ENCODE measurements at regions not wholly inside any gene's neighbourhood (a gene's known extent, or its start where the extent isn't known, plus 50 kb on each side); places are given as distances from the start of the nearest gene placed in this dataset.
"Not testable (repeated sequence)": the region's sequence is repeated elsewhere in the genome, so short reads cannot be mapped to it uniquely, and the experiment has no call there.

DNA sequence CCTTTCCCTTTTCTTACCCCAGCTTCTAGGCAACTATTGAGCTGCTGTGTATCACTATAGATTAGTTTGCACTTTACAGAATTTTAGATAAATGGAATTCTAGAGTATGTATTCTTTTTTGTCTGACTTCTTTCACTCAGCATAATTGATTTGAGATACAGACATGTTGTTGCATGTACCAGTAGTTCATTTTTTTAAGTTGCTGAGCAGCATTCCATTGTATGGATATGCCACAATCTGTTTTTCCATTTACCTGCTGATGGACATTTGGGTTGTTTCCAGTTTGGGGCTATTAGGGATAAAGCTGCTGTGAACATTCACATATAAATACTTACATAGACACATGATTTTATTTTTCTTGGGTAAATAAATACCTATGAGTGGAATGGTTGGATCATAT lies 135.7 kb downstream of the IGF1 start:
- DNase-seq (no peak), ATAC-seq (no peak)

DNA sequence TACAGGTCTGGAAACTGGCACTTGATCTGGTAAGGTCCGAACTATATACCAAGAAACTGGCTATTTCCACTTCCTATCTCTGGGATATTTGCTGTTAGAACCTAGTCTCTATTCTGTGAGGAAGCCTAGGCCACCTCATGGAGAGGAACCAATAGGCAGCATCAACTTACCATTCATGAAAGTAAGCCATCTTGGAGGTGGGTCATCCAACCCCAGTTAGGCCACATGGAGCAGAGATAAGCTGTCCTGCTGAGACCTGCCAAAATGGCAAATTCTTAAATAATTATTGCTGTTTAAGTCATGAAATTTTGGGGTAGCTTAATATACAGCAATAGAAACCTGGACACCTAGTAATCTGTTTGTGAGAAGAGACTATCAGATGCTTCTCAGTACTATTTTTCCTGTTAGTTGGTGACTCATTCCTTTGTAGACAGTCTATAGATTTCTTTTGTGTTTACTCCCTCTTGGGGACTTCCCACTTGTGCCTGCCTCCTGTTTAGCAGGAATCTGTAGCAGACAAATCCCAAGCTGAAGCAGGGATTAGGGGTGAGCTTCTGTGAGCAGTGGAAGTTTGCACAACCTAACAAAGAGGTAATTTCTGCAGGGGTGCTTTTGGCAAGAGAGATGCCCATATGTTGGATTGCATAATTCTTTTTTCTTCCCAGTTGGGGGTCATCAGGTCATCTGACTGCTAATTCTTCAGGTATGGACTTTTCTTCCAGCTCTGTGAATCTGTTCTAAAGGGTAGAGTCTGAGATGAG lies 136.8 kb downstream of the IGF1 start:
- ATAC-seq (no peak), DNase-seq (no peak)

- ATAC-seq (no peak), DNase-seq (no peak)
Observed at GRCh38 chr12:102342281-102343006, 137.9 kb downstream of the IGF1 start.

DNA sequence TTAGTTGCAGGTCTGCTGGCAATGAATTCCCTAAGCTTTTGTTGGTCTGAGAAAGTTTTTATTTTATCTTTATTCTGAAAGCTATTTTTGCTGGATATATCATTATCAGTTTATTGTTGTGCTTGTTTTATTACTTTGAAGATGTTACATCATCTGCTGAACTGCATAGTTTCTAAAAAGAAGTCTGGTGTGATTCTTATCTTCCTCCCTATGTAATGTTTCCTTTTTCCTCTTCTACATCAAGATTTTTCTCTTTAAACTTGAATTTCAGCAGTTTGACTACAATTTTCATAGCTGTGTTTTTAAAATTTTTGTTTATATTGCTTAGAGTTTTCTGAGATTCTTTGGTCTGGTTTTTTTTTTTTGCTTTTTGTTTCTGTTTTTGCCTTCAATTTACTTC lies 137.1 kb upstream of the PMCH start:
- no peak for DNase-seq
- ATAC-seq, result no peak

DNA sequence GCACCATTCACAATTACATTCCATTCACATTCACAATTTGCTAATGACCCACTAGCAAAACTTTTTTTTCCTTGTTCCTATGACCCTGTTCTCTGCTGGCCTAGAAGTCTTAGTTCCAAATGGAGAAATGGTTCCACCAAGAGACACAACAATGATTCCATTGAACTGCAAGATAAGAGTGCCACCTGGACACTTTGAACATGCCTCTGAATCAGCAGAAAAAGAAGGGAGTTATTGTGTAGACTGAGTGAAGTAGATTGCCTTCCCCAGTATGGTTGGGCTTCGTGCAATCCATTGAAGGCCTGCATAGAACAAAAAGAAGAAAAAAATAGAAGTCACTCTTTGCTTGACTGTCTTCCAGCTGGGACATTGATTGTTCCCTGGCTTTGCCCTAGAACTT lies 133.8 kb upstream of the PMCH start:
- DNase-seq (no peak), ATAC-seq (no peak)

GRCh38 chr12:102329883-102330282 lies 132.2 kb upstream of the PMCH start:
- no peak for ATAC-seq

DNA sequence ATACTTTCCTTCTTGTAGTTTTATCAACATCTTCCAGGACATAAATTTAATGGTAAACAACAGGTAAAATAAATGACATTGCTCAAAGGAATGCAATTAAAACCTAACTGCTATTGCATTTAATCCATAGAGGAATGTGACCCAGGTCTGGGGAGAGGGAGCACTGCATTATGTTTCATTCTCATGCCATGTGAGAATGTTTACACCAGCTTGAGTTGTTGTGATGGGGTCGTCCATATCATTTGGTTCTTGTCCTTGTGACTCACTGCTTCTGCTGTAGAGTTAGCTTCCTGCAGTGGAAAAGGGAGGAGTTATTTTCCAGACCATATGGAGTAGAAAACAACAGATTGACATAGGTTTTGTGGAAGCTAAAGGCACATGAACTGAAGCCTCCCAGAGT lies 129.3 kb upstream of the PMCH start:
- ATAC-seq, result no peak
- DNase-seq, result no peak

More at GRCh38 chr12:102329883-102330282, 132.2 kb upstream of the PMCH start:
- DNase-seq, result no peak

- not testable (repeated sequence) for DNase-seq, ATAC-seq
Observed at GRCh38 chr12:102325108-102325507, 127.5 kb upstream of the PMCH start.

GRCh38 chr12:102323799-102324198 lies 126.2 kb upstream of the PMCH start:
- DNase-seq (no peak), ATAC-seq (no peak)

DNA sequence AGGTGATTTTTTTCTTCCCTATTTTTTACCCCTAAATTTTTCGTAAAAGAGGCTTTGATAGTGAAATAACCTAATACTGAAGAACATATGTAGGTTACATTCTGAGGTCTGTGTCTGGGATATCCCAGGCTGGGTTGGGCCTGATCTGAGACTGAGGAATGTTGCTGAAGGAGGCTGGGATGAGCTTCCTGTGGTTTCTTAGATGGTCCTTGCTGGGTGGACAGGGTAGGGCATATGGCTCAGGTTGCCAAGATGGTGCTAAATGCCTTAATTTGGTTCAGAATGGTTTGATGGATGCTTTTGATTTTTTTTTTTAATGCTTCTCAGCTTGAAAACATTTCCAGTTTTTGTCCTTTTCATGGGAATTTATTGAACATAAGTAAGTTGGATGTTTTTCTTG lies 124.6 kb upstream of the PMCH start:
- no peak for ATAC-seq
- no peak for DNase-seq

DNA sequence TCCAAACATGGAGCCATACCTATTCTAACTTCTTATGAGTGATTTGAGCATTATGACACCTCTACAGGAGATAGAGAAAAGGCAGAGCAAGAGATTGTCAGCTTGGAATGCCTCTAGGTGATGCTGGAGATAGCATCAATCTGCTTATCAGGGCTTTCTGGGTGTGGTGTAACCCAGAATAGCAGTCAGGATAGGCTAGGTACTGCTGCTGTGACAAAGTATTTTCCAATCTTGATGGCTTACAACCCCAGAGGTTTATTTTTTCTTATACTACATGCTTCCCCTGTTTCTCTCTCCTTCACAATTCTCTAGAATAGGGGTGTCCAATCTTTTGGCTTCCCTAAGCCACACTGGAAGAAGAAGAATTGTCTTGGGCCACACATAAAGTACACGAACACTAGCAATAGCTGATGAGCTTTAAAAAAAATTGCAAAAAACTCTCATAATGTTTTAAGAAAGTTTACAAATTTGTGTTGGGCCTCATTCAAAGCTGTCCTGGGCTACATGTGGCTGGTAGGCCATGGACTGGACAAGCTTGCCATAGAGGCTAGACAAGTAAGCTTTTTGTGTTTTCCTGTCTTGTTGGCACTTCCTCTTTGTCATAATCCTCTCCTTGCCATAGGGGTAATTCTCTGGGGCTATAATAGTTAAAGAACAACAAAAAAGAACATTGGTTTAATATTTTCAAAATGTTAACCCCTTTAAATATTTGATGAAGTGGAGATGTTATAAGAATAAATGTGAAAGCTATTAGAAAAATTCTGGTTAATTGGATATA lies 123.9 kb upstream of the PMCH start:
- ATAC-seq, result no peak

GRCh38 chr12:102317155-102317554 lies 119.5 kb upstream of the PMCH start:
- no peak for DNase-seq
- no peak for ATAC-seq

More for the DNA sequence above, 123.9 kb upstream of the PMCH start:
- no peak for DNase-seq

DNA sequence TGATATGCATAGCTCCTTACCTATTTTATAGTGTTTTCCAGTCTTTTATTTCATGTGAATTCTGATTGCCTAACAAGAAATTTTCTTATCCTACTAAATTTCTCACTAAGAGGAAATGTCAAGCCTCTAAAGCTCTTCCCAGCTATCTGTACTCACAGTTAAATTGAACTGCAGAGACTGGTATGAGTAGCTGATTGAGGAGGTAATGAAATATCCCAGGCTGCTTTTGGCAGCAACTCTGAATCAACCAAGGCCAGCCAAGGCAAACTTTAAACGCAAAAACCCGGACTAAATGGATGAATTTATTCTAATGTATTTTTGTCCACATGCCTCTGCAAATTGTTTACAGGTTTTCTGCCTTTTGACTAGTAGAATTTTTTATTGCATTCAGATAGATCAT lies 119.1 kb upstream of the PMCH start:
- ATAC-seq (no peak), DNase-seq (no peak)

DNA sequence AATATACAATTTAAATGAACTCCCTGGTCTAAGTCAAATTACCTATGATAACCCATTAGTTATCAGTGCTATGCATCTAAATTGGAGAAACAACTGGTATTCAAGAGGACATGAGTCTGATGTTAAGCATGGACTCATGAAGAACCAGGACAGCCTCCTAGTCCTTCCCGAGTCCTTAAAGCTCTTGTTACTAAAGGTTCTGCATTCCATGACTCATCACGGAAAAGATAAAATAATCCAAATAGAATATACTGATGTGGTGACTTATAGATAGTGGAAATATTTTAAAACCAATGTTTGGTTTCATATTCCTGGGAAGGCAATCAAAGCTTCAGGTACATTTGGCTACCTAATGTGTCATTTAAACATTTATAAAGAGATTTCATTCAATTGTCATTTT lies 117.2 kb upstream of the PMCH start:
- DNase-seq (no peak), ATAC-seq (no peak)

- not testable (repeated sequence) for DNase-seq
Observed at GRCh38 chr12:102313116-102313971, 115.7 kb upstream of the PMCH start.

GRCh38 chr12:102305486-102305885 lies 107.9 kb upstream of the PMCH start:
- ATAC-seq, result no peak
- DNase-seq, result no peak

More at GRCh38 chr12:102313116-102313971, 115.7 kb upstream of the PMCH start:
- not testable (repeated sequence) for ATAC-seq

- ATAC-seq, DNase-seq: not testable (repeated sequence)
Observed at GRCh38 chr12:102304667-102305066, 107.0 kb upstream of the PMCH start.

DNA sequence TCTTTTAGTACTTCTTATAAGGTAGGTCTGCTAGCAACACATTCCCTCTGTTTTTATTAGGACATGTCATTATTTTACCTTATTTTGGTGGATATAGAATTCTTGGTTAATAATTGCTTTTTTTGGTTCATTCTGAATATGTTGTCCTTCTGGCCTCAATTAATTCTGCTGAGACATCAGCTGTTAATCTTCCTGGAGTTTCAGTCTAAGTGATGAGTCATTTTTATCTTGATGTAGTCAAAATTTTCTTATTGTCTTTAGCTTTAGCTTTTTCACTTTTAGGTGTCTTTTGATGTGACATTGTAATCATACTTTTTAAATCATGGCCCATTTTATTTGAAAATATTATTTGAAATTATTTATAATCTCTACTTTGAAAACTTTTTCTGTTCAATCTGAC lies 104.9 kb upstream of the PMCH start:
- DNase-seq, result no peak
- no peak for ATAC-seq

DNA sequence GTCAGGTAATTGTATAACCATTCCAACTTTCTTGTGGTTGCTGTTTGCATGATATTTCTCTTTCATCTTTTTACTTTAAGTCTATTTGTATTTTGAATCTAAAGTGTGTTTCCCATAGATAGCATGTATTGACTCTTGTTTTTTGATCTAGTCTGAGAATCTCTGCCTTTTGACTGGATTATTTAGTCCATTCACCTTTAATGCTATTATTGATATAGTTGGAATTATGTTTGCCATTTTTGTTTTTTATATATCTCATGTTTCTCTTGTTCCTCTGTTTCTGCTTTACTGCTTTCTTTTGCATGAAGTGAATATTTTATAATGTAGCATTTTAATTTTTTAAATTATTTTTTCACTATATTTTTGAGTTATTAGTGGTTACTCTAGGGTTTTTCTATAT lies 103.9 kb upstream of the PMCH start:
- ATAC-seq, result no peak
- no peak for DNase-seq

GRCh38 chr12:102300824-102301461 lies 103.3 kb upstream of the PMCH start:
- ATAC-seq (peak; percentile 73), DNase-seq (peak; percentile 4)

GRCh38 chr12:102299731-102300130 lies 102.1 kb upstream of the PMCH start:
- DNase-seq, result no peak
- no peak for ATAC-seq

Data from stimulated activated naive CD8-positive, alpha-beta T cell treated with anti-CD3 and anti-CD28 coated beads, Interleukin-15, Interleukin-2, amounts not matched to agents 100 U/mL and 50 U/mL, for 24 hours (primary cell).